ENCODE measurements at regions not wholly inside any gene's neighbourhood (a gene's known extent, or its start where the extent isn't known, plus 50 kb on each side); places are given as distances from the start of the nearest gene placed in this dataset.

- no peak for TF ChIP-seq POLR2AphosphoS2 (IDR thresholded peaks at IDR 0.05; ENCODE audit: low read depth, low read length)
- TF ChIP-seq ETV6 (conservative IDR thresholded peaks at IDR 0.05 in 1 of 2, IDR thresholded peaks at IDR 0.05 in 1 of 2; ENCODE audit: borderline replicate concordance in 1 of 2, low read depth in 1 of 2), result no peak
- no peak for TF ChIP-seq TARDBP (IDR thresholded peaks at IDR 0.05; ENCODE audit: borderline replicate concordance)
- no peak for TF ChIP-seq RCOR1 (conservative IDR thresholded peaks at IDR 0.05; ENCODE audit: low read depth, low read length)
- no peak for TF ChIP-seq SKIL (IDR thresholded peaks at IDR 0.05; ENCODE audit: low read depth, poor library complexity, severe bottlenecking)
These were observed 393.1 kb upstream of the CDIN1 start (continued) for GRCh38 chr15:36186376-36186775.

GRCh38 chr15:36191459-36191858, 388.0 kb upstream of the CDIN1 start:
- Histone ChIP-seq H3K9ac (ENCODE audit: control insufficient read depth, insufficient read depth, low read length) (no peak overlapping the region), H3K4me2 (ENCODE audit: control insufficient read depth, insufficient read depth) (no peak overlapping the region), H3K9me3 (replicated peaks; ENCODE audit: control insufficient read depth, insufficient read depth, low read length) (no peaks in the 10 kb centered on the region), H3K4me1 (ENCODE audit: control insufficient read depth, insufficient read depth, low read length) (no peaks in the 10 kb centered on the region), H2AFZ (ENCODE audit: control insufficient read depth, low read depth, low read length) (no peak overlapping the region), H3K27me3 (replicated peaks in 1 of 2; ENCODE audit: control insufficient read depth in 2 of 2, insufficient read depth in 2 of 2, low read length in 1 of 2) (no peaks in the 10 kb centered on the region), H4K20me1 (ENCODE audit: control insufficient read depth, insufficient read depth) (no peaks in the 10 kb centered on the region), H3K27ac (ENCODE audit: control insufficient read depth, insufficient read depth) (no peak overlapping the region), H3K4me3 (no peak overlapping the region), H3K79me2 (ENCODE audit: control insufficient read depth, insufficient read depth, low read length) (no peaks in the 10 kb centered on the region), H3K36me3 (ENCODE audit: control insufficient read depth in 2 of 2, insufficient read depth in 2 of 2, low read length in 1 of 2) (no peaks in the 10 kb centered on the region)
- ChIA-PET RAD21 (ENCODE audit: unreplicated experiment) (no interaction called here), CTCF (no interaction called here), POLR2A (no interaction called here), SMC1A (ENCODE audit: uncharacterized antibody, unreplicated experiment) (no interaction called here)
- FAIRE-seq (no peak), DNase-seq (ENCODE audit: low read depth, low spot score) (no peak), ATAC-seq (no peak)
- BruUV-seq (replicated peaks), result no TSS peak
- intact Hi-C loops (cut with micrococcal nuclease; ENCODE audit: unreplicated experiment) (no loop called here), in situ Hi-C loops (cut with MboI) (no loop called here)
- TF ChIP-seq GATAD2B (conservative IDR thresholded peaks at IDR 0.05; ENCODE audit: low read depth), result no peak
- TF ChIP-seq PKNOX1 (IDR thresholded peaks at IDR 0.05), result no peak
- TF ChIP-seq FOXK2 (IDR thresholded peaks at IDR 0.05), result no peak
- no peak for TF ChIP-seq RFX5 (IDR thresholded peaks at IDR 0.05; ENCODE audit: low read depth, low read length)
- TF ChIP-seq KDM1A (IDR thresholded peaks at IDR 0.05; ENCODE audit: borderline replicate concordance), result no peak
- no peak for TF ChIP-seq USF1 (IDR thresholded peaks at IDR 0.05; ENCODE audit: borderline replicate concordance, extremely low read length, insufficient read depth, low read depth, low read length)
- TF ChIP-seq CBFB (IDR thresholded peaks at IDR 0.05; ENCODE audit: low read depth), result no peak
- no peak for TF ChIP-seq LARP7 (IDR thresholded peaks at IDR 0.05)
- no peak for TF ChIP-seq EZH2 (IDR thresholded peaks at IDR 0.05; ENCODE audit: borderline replicate concordance, control insufficient read depth, low read depth, low read length)
- no peak for TF ChIP-seq ATF7 (IDR thresholded peaks at IDR 0.05; ENCODE audit: low read depth)
- TF ChIP-seq RELA (IDR thresholded peaks at IDR 0.05; ENCODE audit: borderline replicate concordance, partially characterized antibody), result no peak
- TF ChIP-seq BMI1 (IDR thresholded peaks at IDR 0.05; ENCODE audit: borderline replicate concordance), result no peak
- TF ChIP-seq NFYB (IDR thresholded peaks at IDR 0.05; ENCODE audit: insufficient read depth, low read depth, low read length), result no peak
- no peak for TF ChIP-seq ASH2L (IDR thresholded peaks at IDR 0.05; ENCODE audit: borderline replicate concordance, low read depth)
- no peak for TF ChIP-seq CBX5 (IDR thresholded peaks at IDR 0.05; ENCODE audit: low read depth)
- no peak for TF ChIP-seq HDAC6 (IDR thresholded peaks at IDR 0.05; ENCODE audit: unreplicated experiment)

Measured in GM12878 (cell line).